CD8-positive, alpha-beta memory T cell (primary cell): ENCODE measurements at regions not wholly inside any gene's neighbourhood (a gene's known extent, or its start where the extent isn't known, plus 50 kb on each side); places are given as distances from the start of the nearest gene placed in this dataset.
"Not testable (repeated sequence)": the region's sequence is repeated elsewhere in the genome, so short reads cannot be mapped to it uniquely, and the experiment has no call there.

ENCODE experiments used
- CTCF ChIA-PET: fragments of 350-600 bp; sonication (Branson Sonifier 250); formaldehyde crosslinking; loops from one replicate; lab custom pipeline; 2021; ENCODE audit warnings: antibody characterized with exemption; lab: Charles Lee
- POLR2A ChIA-PET: fragments of 350-600 bp; sonication (Branson Sonifier 250); formaldehyde crosslinking; loops from one replicate; lab custom pipeline; 2021; ENCODE audit warnings: antibody characterized with exemption; lab: Charles Lee
- DNase-seq, 5 donors: peaks; one replicate each; pipeline versions ENCODE4 v3.0.0 to v3.0.0-alpha.2; 2020 to 2022; ENCODE audit warnings: mixed read lengths in 1 of 5
- H3K27ac ChIP-seq: one replicate; pipeline ENCODE4 v1.7.0; 2013; ENCODE audit warnings: low read depth, mild to moderate bottlenecking, low read length, moderate library complexity
- H3K27me3 ChIP-seq: 2 replicates; pipeline ENCODE4 v1.7.0; 2013; ENCODE audit warnings: low read length, mild to moderate bottlenecking; ENCODE audit not compliant: insufficient read depth, poor library complexity, severe bottlenecking
- H3K36me3 ChIP-seq: 2 replicates; pipeline ENCODE4 v1.7.0; 2013; ENCODE audit warnings: mild to moderate bottlenecking, low read length, moderate library complexity; ENCODE audit not compliant: insufficient read depth
- H3K4me1 ChIP-seq: 2 replicates; pipeline ENCODE4 v1.7.0; 2013; ENCODE audit warnings: mild to moderate bottlenecking, low read length, moderate library complexity; ENCODE audit not compliant: insufficient read depth
- H3K4me3 ChIP-seq: 2 replicates; pipeline ENCODE4 v1.7.0; 2013; ENCODE audit warnings: mild to moderate bottlenecking, low read length
- H3K9me3 ChIP-seq: 2 replicates; pipeline ENCODE4 v1.7.0; 2013; ENCODE audit warnings: mild to moderate bottlenecking, low read length
- H3K27ac Mint-ChIP-seq, 8 donors: one replicate each; pipeline ENCODE4 v1.8.0; 2020 to 2021; ENCODE audit warnings: mixed read lengths in 8 of 8, mild to moderate bottlenecking in 6 of 8, inconsistent platforms in 3 of 8, moderate library complexity in 3 of 8
- H3K27me3 Mint-ChIP-seq, 2 donors: one replicate each; pipeline ENCODE4 v1.8.0; 2020 to 2021; ENCODE audit warnings: mixed read lengths in 2 of 2, mild to moderate bottlenecking in 1 of 2, moderate library complexity in 1 of 2
- H3K36me3 Mint-ChIP-seq, 3 donors: one replicate each; pipeline ENCODE4 v1.8.0; 2020 to 2021; ENCODE audit warnings: mixed read lengths in 3 of 3, inconsistent platforms in 1 of 3, mild to moderate bottlenecking in 1 of 3
- H3K4me1 Mint-ChIP-seq, 3 donors: one replicate each; pipeline ENCODE4 v1.8.0; 2020 to 2021; ENCODE audit warnings: mixed read lengths in 3 of 3, inconsistent platforms in 1 of 3, mild to moderate bottlenecking in 1 of 3
- H3K4me3 Mint-ChIP-seq, 7 donors: one replicate each; pipeline ENCODE4 v1.8.0; 2020 to 2021; ENCODE audit warnings: mixed read lengths in 7 of 7, mild to moderate bottlenecking in 6 of 7, moderate library complexity in 4 of 7, inconsistent platforms in 2 of 7
- H3K9me3 Mint-ChIP-seq, 5 donors: one replicate each; pipeline ENCODE4 v1.8.0; 2020 to 2022; ENCODE audit warnings: mixed read lengths in 5 of 5, mild to moderate bottlenecking in 3 of 5, moderate library complexity in 2 of 5, inconsistent platforms in 1 of 5

GRCh38 chr5:110309222-110309621 lies 417.2 kb downstream of the TMEM232 start:
- CTCF ChIA-PET, result no interaction called here
- no peaks in the 10 kb centered on the region for H3K27me3 ChIP-seq
- no peak overlapping the region for H3K4me3 ChIP-seq
- Mint-ChIP-seq H3K4me3 (no peak overlapping the region), H3K9me3 (peaks cover 9 to 24% (median 16%) of the 10 kb centered on the region in 5 donors), H3K27me3 (peaks cover 0 to 10% of the 10 kb centered on the region in 2 donors), H3K27ac (no peak overlapping the region), H3K36me3 (peaks cover 0 to 10% (median 1%) of the 10 kb centered on the region in 3 donors), H3K4me1 (no peaks in the 10 kb centered on the region)
- no peak overlapping the region for H3K27ac ChIP-seq
- POLR2A ChIA-PET, result no interaction called here
- no peak for DNase-seq
- no peaks in the 10 kb centered on the region for H3K36me3 ChIP-seq
- H3K4me1 ChIP-seq, result no peaks in the 10 kb centered on the region
- no peaks in the 10 kb centered on the region for H3K9me3 ChIP-seq

- H3K36me3 ChIP-seq, H3K27me3 Mint-ChIP-seq, H3K27me3 ChIP-seq, H3K4me1 ChIP-seq, H3K9me3 ChIP-seq, H3K27ac ChIP-seq, POLR2A ChIA-PET, H3K9me3 Mint-ChIP-seq, H3K27ac Mint-ChIP-seq, CTCF ChIA-PET, H3K36me3 Mint-ChIP-seq, H3K4me1 Mint-ChIP-seq, H3K4me3 Mint-ChIP-seq, DNase-seq, H3K4me3 ChIP-seq: not testable (repeated sequence)
Measured at GRCh38 chr5:110316566-110316965, 409.9 kb downstream of the TMEM232 start.

- CTCF ChIA-PET, result no interaction called here
- Histone ChIP-seq H3K9me3 (no peaks in the 10 kb centered on the region), H3K27me3 (no peaks in the 10 kb centered on the region), H3K36me3 (no peaks in the 10 kb centered on the region), H3K4me3 (no peak overlapping the region), H3K4me1 (no peaks in the 10 kb centered on the region), H3K27ac (no peak overlapping the region)
- POLR2A ChIA-PET, result no interaction called here
- Mint-ChIP-seq H3K27ac (no peak overlapping the region), H3K27me3 (no peaks in the 10 kb centered on the region), H3K4me3 (no peak overlapping the region), H3K36me3 (no peaks in the 10 kb centered on the region), H3K4me1 (no peaks in the 10 kb centered on the region), H3K9me3 (peaks cover 0 to 3% (median 0%) of the 10 kb centered on the region in 5 donors)
- DNase-seq, result no peak
Measured at GRCh38 chr5:110321117-110321516, 405.4 kb downstream of the TMEM232 start.

- no peaks in the 10 kb centered on the region for H3K27me3 Mint-ChIP-seq
- H3K4me3 Mint-ChIP-seq, result no peak overlapping the region
- CTCF ChIA-PET, result no interaction called here
- no peak overlapping the region for H3K27ac Mint-ChIP-seq
- DNase-seq, result no peak
- H3K4me1 Mint-ChIP-seq, result no peaks in the 10 kb centered on the region
- Histone ChIP-seq H3K27me3 (no peaks in the 10 kb centered on the region), H3K4me1 (no peaks in the 10 kb centered on the region), H3K4me3 (no peak overlapping the region), H3K36me3 (no peaks in the 10 kb centered on the region), H3K27ac (no peak overlapping the region), H3K9me3 (no peaks in the 10 kb centered on the region)
- POLR2A ChIA-PET, result no interaction called here
- H3K9me3 Mint-ChIP-seq, result no peaks in the 10 kb centered on the region
- H3K36me3 Mint-ChIP-seq, result no peaks in the 10 kb centered on the region
Measured at GRCh38 chr5:110323357-110323756, 403.1 kb downstream of the TMEM232 start.

- H3K27ac ChIP-seq, result no peak overlapping the region
- H3K27me3 Mint-ChIP-seq, result no peaks in the 10 kb centered on the region
- no peak overlapping the region for H3K27ac Mint-ChIP-seq
- ChIA-PET CTCF (no interaction called here), POLR2A (no interaction called here)
- H3K4me1 ChIP-seq, result no peaks in the 10 kb centered on the region
- H3K27me3 ChIP-seq, result no peaks in the 10 kb centered on the region
- H3K36me3 Mint-ChIP-seq, result no peaks in the 10 kb centered on the region
- H3K4me3 ChIP-seq, result no peak overlapping the region
- no peak overlapping the region for H3K4me3 Mint-ChIP-seq
- no peak for DNase-seq
- no peaks in the 10 kb centered on the region for H3K9me3 Mint-ChIP-seq
- no peaks in the 10 kb centered on the region for H3K9me3 ChIP-seq
- no peaks in the 10 kb centered on the region for H3K4me1 Mint-ChIP-seq
- no peaks in the 10 kb centered on the region for H3K36me3 ChIP-seq
Measured at GRCh38 chr5:110323832-110324231, 402.6 kb downstream of the TMEM232 start.

GRCh38 chr5:110324876-110325275 lies 401.6 kb downstream of the TMEM232 start:
- H3K4me1 Mint-ChIP-seq, result no peaks in the 10 kb centered on the region
- Histone ChIP-seq H3K36me3 (no peaks in the 10 kb centered on the region), H3K9me3 (no peaks in the 10 kb centered on the region), H3K27ac (no peak overlapping the region), H3K4me3 (no peak overlapping the region), H3K27me3 (no peaks in the 10 kb centered on the region), H3K4me1 (no peaks in the 10 kb centered on the region)
- ChIA-PET CTCF (no interaction called here), POLR2A (no interaction called here)
- no peak for DNase-seq
- H3K36me3 Mint-ChIP-seq, result no peaks in the 10 kb centered on the region
- no peak overlapping the region for H3K4me3 Mint-ChIP-seq
- no peaks in the 10 kb centered on the region for H3K9me3 Mint-ChIP-seq
- no peaks in the 10 kb centered on the region for H3K27me3 Mint-ChIP-seq
- no peak overlapping the region for H3K27ac Mint-ChIP-seq

- H3K27me3 ChIP-seq, result no peaks in the 10 kb centered on the region
- no peaks in the 10 kb centered on the region for H3K36me3 ChIP-seq
- Mint-ChIP-seq H3K36me3 (no peaks in the 10 kb centered on the region), H3K27ac (no peak overlapping the region), H3K9me3 (no peaks in the 10 kb centered on the region), H3K4me1 (no peaks in the 10 kb centered on the region), H3K27me3 (no peaks in the 10 kb centered on the region), H3K4me3 (no peak overlapping the region)
- CTCF ChIA-PET, result no interaction called here
- H3K9me3 ChIP-seq, result no peaks in the 10 kb centered on the region
- H3K4me3 ChIP-seq, result no peak overlapping the region
- POLR2A ChIA-PET, result no interaction called here
- H3K27ac ChIP-seq, result no peak overlapping the region
- no peak for DNase-seq
- no peaks in the 10 kb centered on the region for H3K4me1 ChIP-seq
Measured at GRCh38 chr5:110329955-110330525, 396.4 kb downstream of the TMEM232 start.

- ChIA-PET POLR2A (no interaction called here), CTCF (no interaction called here)
- H3K27me3 Mint-ChIP-seq, result peaks cover 6% of the 10 kb centered on the region in 2 donors
- no peaks in the 10 kb centered on the region for H3K4me1 ChIP-seq
- no peak overlapping the region for H3K4me3 ChIP-seq
- no peaks in the 10 kb centered on the region for H3K36me3 ChIP-seq
- H3K36me3 Mint-ChIP-seq, result no peaks in the 10 kb centered on the region
- no peak overlapping the region for H3K27ac Mint-ChIP-seq
- no peak overlapping the region for H3K4me3 Mint-ChIP-seq
- H3K27me3 ChIP-seq, result no peaks in the 10 kb centered on the region
- H3K27ac ChIP-seq, result no peak overlapping the region
- H3K9me3 ChIP-seq, result no peaks in the 10 kb centered on the region
- no peaks in the 10 kb centered on the region for H3K9me3 Mint-ChIP-seq
- no peak for DNase-seq
- H3K4me1 Mint-ChIP-seq, result no peaks in the 10 kb centered on the region
Measured at GRCh38 chr5:110333384-110333783, 393.1 kb downstream of the TMEM232 start.
